ENCODE measurements at regions not wholly inside any gene's neighbourhood (a gene's known extent, or its start where the extent isn't known, plus 50 kb on each side); places are given as distances from the start of the nearest gene placed in this dataset.

- Histone ChIP-seq H3K4me3 (ENCODE audit: low read length) (no peak overlapping the region), H3K9me2 (ENCODE audit: insufficient read depth, low read length) (no peaks in the 10 kb centered on the region), H3K27me3 (ENCODE audit: insufficient read depth, low read depth, low read length) (no peaks in the 10 kb centered on the region), H2AFZ (ENCODE audit: low read depth, low read length) (no peak overlapping the region), H3F3A (ENCODE audit: insufficient read depth, low read length, poor library complexity, severe bottlenecking) (no peaks in the 10 kb centered on the region), H4K20me1 (ENCODE audit: insufficient read depth) (no peaks in the 10 kb centered on the region), H3K9me3 (ENCODE audit: low read length) (no peaks in the 10 kb centered on the region), H3K27ac (ENCODE audit: low read length) (no peak overlapping the region), H3K36me3 (ENCODE audit: insufficient read depth, low read length) (no peaks in the 10 kb centered on the region), H3K79me2 (replicated peaks; ENCODE audit: insufficient read depth, low read length) (no peaks in the 10 kb centered on the region), H3K4me2 (ENCODE audit: low read length) (no peak overlapping the region), H3K9ac (ENCODE audit: low read length) (no peak overlapping the region)
- TF ChIP-seq TAF1 (IDR thresholded peaks at IDR 0.05; ENCODE audit: low read depth) (no peak), POLR2AphosphoS5 (IDR thresholded peaks at IDR 0.05) (no peak), SMC3 (conservative IDR thresholded peaks at IDR 0.05; ENCODE audit: poor library complexity) (no peak)
These were observed 174.7 kb upstream of the ANKFN1 start for GRCh38 chr17:55978578-55978977.

GRCh38 chr17:55983096-55983495 is 170.2 kb upstream of the ANKFN1 start:
- Histone ChIP-seq H3K27ac (ENCODE audit: low read length) (no peak overlapping the region), H3K9me3 (ENCODE audit: low read length) (no peaks in the 10 kb centered on the region), H3K9me2 (ENCODE audit: insufficient read depth, low read length) (no peaks in the 10 kb centered on the region), H3K27me3 (ENCODE audit: insufficient read depth, low read depth, low read length) (no peaks in the 10 kb centered on the region), H3K79me2 (replicated peaks; ENCODE audit: insufficient read depth, low read length) (no peaks in the 10 kb centered on the region), H2AFZ (ENCODE audit: low read depth, low read length) (no peak overlapping the region), H3F3A (ENCODE audit: insufficient read depth, low read length, poor library complexity, severe bottlenecking) (no peaks in the 10 kb centered on the region), H3K36me3 (ENCODE audit: insufficient read depth, low read length) (no peaks in the 10 kb centered on the region), H4K20me1 (ENCODE audit: insufficient read depth) (no peaks in the 10 kb centered on the region), H3K4me3 (ENCODE audit: low read length) (no peak overlapping the region), H3K9ac (ENCODE audit: low read length) (no peak overlapping the region), H3K4me2 (ENCODE audit: low read length) (no peak overlapping the region)
- no peak for TF ChIP-seq MXI1 (conservative IDR thresholded peaks at IDR 0.05; ENCODE audit: poor library complexity, severe bottlenecking)
- no peak for TF ChIP-seq RAD21 (conservative IDR thresholded peaks at IDR 0.05)
- TF ChIP-seq REST (IDR thresholded peaks at IDR 0.05; ENCODE audit: borderline replicate concordance) = no peak
- no peak for TF ChIP-seq SMC3 (conservative IDR thresholded peaks at IDR 0.05; ENCODE audit: poor library complexity)
- no peak for TF ChIP-seq TAF1 (IDR thresholded peaks at IDR 0.05; ENCODE audit: low read depth)
- no peak for TF ChIP-seq POLR2AphosphoS5 (IDR thresholded peaks at IDR 0.05)
- no peak for TF ChIP-seq CTCF (IDR thresholded peaks at IDR 0.05; ENCODE audit: poor library complexity, severe bottlenecking)
- no peak for TF ChIP-seq EZH2 (IDR thresholded peaks at IDR 0.05; ENCODE audit: borderline replicate concordance, insufficient read depth, low read length, poor library complexity, severe bottlenecking)

- Histone ChIP-seq H3F3A (ENCODE audit: insufficient read depth, low read length, poor library complexity, severe bottlenecking) (no peaks in the 10 kb centered on the region), H3K9me2 (ENCODE audit: insufficient read depth, low read length) (no peaks in the 10 kb centered on the region), H3K27ac (ENCODE audit: low read length) (no peak overlapping the region), H2AFZ (ENCODE audit: low read depth, low read length) (no peak overlapping the region), H3K79me2 (replicated peaks; ENCODE audit: insufficient read depth, low read length) (no peaks in the 10 kb centered on the region), H3K9me3 (ENCODE audit: low read length) (no peaks in the 10 kb centered on the region), H4K20me1 (ENCODE audit: insufficient read depth) (no peaks in the 10 kb centered on the region), H3K27me3 (ENCODE audit: insufficient read depth, low read depth, low read length) (no peaks in the 10 kb centered on the region), H3K4me2 (ENCODE audit: low read length) (no peak overlapping the region), H3K36me3 (ENCODE audit: insufficient read depth, low read length) (no peaks in the 10 kb centered on the region), H3K4me3 (ENCODE audit: low read length) (no peak overlapping the region), H3K9ac (ENCODE audit: low read length) (no peak overlapping the region)
- TF ChIP-seq MXI1 (conservative IDR thresholded peaks at IDR 0.05; ENCODE audit: poor library complexity, severe bottlenecking) (no peak), EP300 (conservative IDR thresholded peaks at IDR 0.05; ENCODE audit: poor library complexity, severe bottlenecking) (no peak), POLR2AphosphoS5 (IDR thresholded peaks at IDR 0.05) (no peak), REST (IDR thresholded peaks at IDR 0.05; ENCODE audit: borderline replicate concordance) (no peak), RAD21 (conservative IDR thresholded peaks at IDR 0.05) (no peak), TAF1 (IDR thresholded peaks at IDR 0.05; ENCODE audit: low read depth) (no peak), SMC3 (conservative IDR thresholded peaks at IDR 0.05; ENCODE audit: poor library complexity) (no peak)
These were observed 166.5 kb upstream of the ANKFN1 start for GRCh38 chr17:55986817-55987216.
